H9 (cell line): ENCODE measurements at regions not wholly inside any gene's neighbourhood (a gene's known extent, or its start where the extent isn't known, plus 50 kb on each side); places are given as distances from the start of the nearest gene placed in this dataset.

ENCODE experiments used
- DNase-seq: peaks from one replicate; pipeline ENCODE4 v3.0.0-alpha.2; 2017
- H2AFZ ChIP-seq: one replicate; pipeline ENCODE4 v1.6.1; 2013; ENCODE audit warnings: mild to moderate bottlenecking, low read length, control low read depth, moderate library complexity
- H2AK5ac ChIP-seq: 2 replicates; pipeline ENCODE4 v1.6.1; 2013; ENCODE audit warnings: low read length, control low read depth, mixed read lengths; ENCODE audit not compliant: insufficient read length
- H2BK120ac ChIP-seq: one replicate; pipeline ENCODE4 v1.6.1; 2013; ENCODE audit warnings: low read depth, mild to moderate bottlenecking, low read length, control low read depth, inconsistent platforms; ENCODE audit not compliant: poor library complexity, severe bottlenecking
- H2BK12ac ChIP-seq: 2 replicates; pipeline ENCODE4 v1.6.1; 2013; ENCODE audit warnings: low read length, control low read depth, mixed read lengths, low read depth; ENCODE audit not compliant: insufficient read length
- H2BK15ac ChIP-seq: 2 replicates; pipeline ENCODE4 v1.6.1; 2013; ENCODE audit warnings: low read depth, low read length, control low read depth
- H2BK20ac ChIP-seq: one replicate; pipeline ENCODE4 v1.6.1; 2013; ENCODE audit warnings: low read depth, mild to moderate bottlenecking, low read length, control low read depth, inconsistent platforms; ENCODE audit not compliant: poor library complexity, severe bottlenecking
- H2BK5ac ChIP-seq: 2 replicates; pipeline ENCODE4 v1.6.1; 2013; ENCODE audit warnings: low read length, control low read depth, mixed read lengths; ENCODE audit not compliant: insufficient read length
- H3K14ac ChIP-seq: 2 replicates; pipeline ENCODE4 v1.6.1; 2013; ENCODE audit warnings: low read length, control low read depth; ENCODE audit not compliant: insufficient read depth
- H3K18ac ChIP-seq: 2 replicates; pipeline ENCODE4 v1.6.1; 2013; ENCODE audit warnings: low read depth, mild to moderate bottlenecking, mixed read lengths, low read length, control low read depth; ENCODE audit not compliant: insufficient read length
- H3K23ac ChIP-seq: 2 replicates; pipeline ENCODE4 v1.6.1; 2013; ENCODE audit warnings: low read length, control low read depth, mixed read lengths, low read depth; ENCODE audit not compliant: insufficient read length
- H3K23me2 ChIP-seq: 2 replicates; pipeline ENCODE4 v1.6.1; 2013; ENCODE audit warnings: low read depth, mild to moderate bottlenecking, mixed read lengths, low read length, control low read depth; ENCODE audit not compliant: insufficient read length, poor library complexity, severe bottlenecking
- H3K27ac ChIP-seq: 2 replicates; pipeline ENCODE4 v1.5.1; 2013; ENCODE audit warnings: low read length, control low read depth, mixed read lengths, low read depth; ENCODE audit not compliant: insufficient read length
- H3K27me3 ChIP-seq: 2 replicates; pipeline ENCODE4 v1.6.1; 2013; ENCODE audit warnings: low read length, control low read depth, inconsistent platforms; ENCODE audit not compliant: insufficient read depth
- H3K4ac ChIP-seq: 2 replicates; pipeline ENCODE4 v1.6.1; 2013; ENCODE audit warnings: low read depth, mild to moderate bottlenecking, control low read depth, inconsistent platforms, low read length, moderate library complexity
- H3K4me1 ChIP-seq: 2 replicates; pipeline ENCODE4 v1.6.1; 2013; ENCODE audit warnings: low read length, control low read depth, inconsistent platforms; ENCODE audit not compliant: insufficient read depth
- H3K4me2 ChIP-seq: 2 replicates; pipeline ENCODE4 v1.6.1; 2013; ENCODE audit warnings: low read length, control low read depth, mixed read lengths; ENCODE audit not compliant: insufficient read length, insufficient read depth
- H3K56ac ChIP-seq: 2 replicates; pipeline ENCODE4 v1.6.1; 2013; ENCODE audit warnings: low read depth, mild to moderate bottlenecking, mixed read lengths, low read length, control low read depth; ENCODE audit not compliant: insufficient read length
- H3K79me1 ChIP-seq: 2 replicates; pipeline ENCODE4 v1.6.1; 2013; ENCODE audit warnings: low read depth, mild to moderate bottlenecking, moderate library complexity, low read length, control low read depth, inconsistent platforms; ENCODE audit not compliant: insufficient read depth, poor library complexity, severe bottlenecking
- H3K79me2 ChIP-seq: 2 replicates; pipeline ENCODE4 v1.6.1; 2013; ENCODE audit warnings: low read length, control low read depth, inconsistent platforms; ENCODE audit not compliant: insufficient read depth
- H3K9ac ChIP-seq: 2 replicates; pipeline ENCODE4 v1.6.1; 2013; ENCODE audit warnings: low read length, control low read depth, mixed read lengths; ENCODE audit not compliant: insufficient read length; ENCODE audit errors: extremely low read depth
- H3K9me3 ChIP-seq: one replicate; pipeline ENCODE4 v1.6.1; 2013; ENCODE audit warnings: low read depth, low read length, inconsistent platforms; ENCODE audit not compliant: control insufficient read depth
- H3T11ph ChIP-seq: one replicate; pipeline ENCODE4 v1.6.1; 2013; ENCODE audit warnings: mild to moderate bottlenecking, low read length, control low read depth, inconsistent platforms
- H4K20me1 ChIP-seq: one replicate; pipeline ENCODE4 v1.6.1; 2013; ENCODE audit not compliant: control insufficient read depth, insufficient read length, insufficient read depth
- H4K5ac ChIP-seq: 2 replicates; pipeline ENCODE4 v1.6.1; 2013; ENCODE audit warnings: low read depth, mild to moderate bottlenecking, mixed read lengths, low read length, control low read depth; ENCODE audit not compliant: insufficient read length
- H4K8ac ChIP-seq: replicated peaks from 2 replicates; pipeline ENCODE4 v1.6.1; 2013; ENCODE audit warnings: low read length, control low read depth, mixed read lengths, low read depth; ENCODE audit not compliant: insufficient read length
- H4K91ac ChIP-seq: 2 replicates; pipeline ENCODE4 v1.6.1; 2013; ENCODE audit warnings: low read depth, mild to moderate bottlenecking, moderate library complexity, mixed read lengths, low read length, control low read depth; ENCODE audit not compliant: insufficient read length
- H3K27ac Mint-ChIP-seq, 3 experiments: 2 replicates in 2 of 3; 3 replicates in 1 of 3; pipeline ENCODE4 v1.8.0; 2020 to 2021; ENCODE audit warnings: mixed read lengths in 3 of 3, mild to moderate bottlenecking in 1 of 3, moderate library complexity in 1 of 3
- H3K27me3 Mint-ChIP-seq: 2 replicates; pipeline ENCODE4 v1.8.0; 2021; ENCODE audit warnings: low read depth, mild to moderate bottlenecking, moderate library complexity, mixed read lengths
- H3K36me3 Mint-ChIP-seq, 3 experiments: 2 replicates in 2 of 3; 3 replicates in 1 of 3; pipeline ENCODE4 v1.8.0; 2020 to 2021; ENCODE audit warnings: low read depth in 3 of 3, mixed read lengths in 3 of 3; ENCODE audit not compliant: insufficient read depth in 1 of 3
- H3K4me1 Mint-ChIP-seq, 2 experiments: 2 replicates each; pipeline ENCODE4 v1.8.0; 2020; ENCODE audit warnings: mixed read lengths in 2 of 2
- H3K4me3 Mint-ChIP-seq, 2 experiments: 2 replicates in 1 of 2; 3 replicates in 1 of 2; pipeline ENCODE4 v1.8.0; 2020 to 2021; ENCODE audit warnings: mild to moderate bottlenecking in 2 of 2, mixed read lengths in 2 of 2, moderate library complexity in 1 of 2
- H3K9me3 Mint-ChIP-seq, 2 experiments: 2 replicates in 1 of 2; 3 replicates in 1 of 2; pipeline ENCODE4 v1.8.0; 2020; ENCODE audit warnings: mild to moderate bottlenecking in 2 of 2, mixed read lengths in 2 of 2, moderate library complexity in 1 of 2
- CTCF ChIP-seq: fragments of 200-600 bp; sonication (generic); conservative IDR thresholded peaks from 3 replicates; pipeline ENCODE4 v1.8.0; 2021; ENCODE audit warnings: antibody characterized with exemption, mild to moderate bottlenecking
- WGBS: extraction: QIAGEN DNeasy Blood & Tissue Kit; methylation state at CpG from one replicate; pipeline ENCODE4 v1.1.7; 2013; ENCODE audit warnings: missing lambda C conversion rate, low lambda C conversion rate, mixed read lengths; ENCODE audit not compliant: insufficient read length; ENCODE audit errors: extremely low coverage; 5-methylcytosine and 5-hydroxymethylcytosine counted together

GRCh38 chr20:7627734-7628663 lies 312.3 kb downstream of the HAO1 start:
- no peaks in the 10 kb centered on the region for H3K4me1 ChIP-seq
- H4K20me1 ChIP-seq: no peaks in the 10 kb centered on the region
- H3K27me3 ChIP-seq: no peaks in the 10 kb centered on the region
- H2BK20ac ChIP-seq: no peak overlapping the region
- H3K27ac ChIP-seq: no peak overlapping the region
- H3K23me2 ChIP-seq: no peaks in the 10 kb centered on the region
- H4K91ac ChIP-seq: no peak overlapping the region
- no peak overlapping the region for H4K5ac ChIP-seq
- H3K23ac ChIP-seq: no peak overlapping the region
- TF ChIP-seq CTCF: no peak
- no peak overlapping the region for H3T11ph ChIP-seq
- H2BK5ac ChIP-seq: no peak overlapping the region
- peaks cover 2 to 4% of the 10 kb centered on the region in 2 experiments; a peak in 3 of 5 replicates for H3K9me3 Mint-ChIP-seq
- no peak overlapping the region for H3K27ac Mint-ChIP-seq
- no peaks in the 10 kb centered on the region for H3K9me3 ChIP-seq
- H2BK12ac ChIP-seq: no peak overlapping the region
- H3K9ac ChIP-seq: no peak overlapping the region
- no peaks in the 10 kb centered on the region for H3K79me2 ChIP-seq
- H3K27me3 Mint-ChIP-seq: no peaks in the 10 kb centered on the region
- H2AK5ac ChIP-seq: no peak overlapping the region
- H2AFZ ChIP-seq: no peak overlapping the region
- no peak overlapping the region for H2BK15ac ChIP-seq
- no peak for DNase-seq
- no peaks in the 10 kb centered on the region for H3K4me1 Mint-ChIP-seq
- H4K8ac ChIP-seq: no peak overlapping the region
- H3K4ac ChIP-seq: no peak overlapping the region
- WGBS: no CpG with 5 or more reads among the region's 5 CpGs
- H3K79me1 ChIP-seq: no peaks in the 10 kb centered on the region
- no peak overlapping the region for H3K18ac ChIP-seq
- no peak overlapping the region for H3K14ac ChIP-seq
- no peak overlapping the region for H3K4me3 Mint-ChIP-seq
- no peak overlapping the region for H3K56ac ChIP-seq
- no peak overlapping the region for H3K4me2 ChIP-seq
- peaks cover 0 to 5% (median 3%) of the 10 kb centered on the region in 3 experiments; a peak in 2 of 7 replicates for H3K36me3 Mint-ChIP-seq
- H2BK120ac ChIP-seq: no peak overlapping the region
